CD4-positive, alpha-beta T cell treated with Interleukin-1 beta for 1 hour (primary cell): ENCODE measurements at regions not wholly inside any gene's neighbourhood (a gene's known extent, or its start where the extent isn't known, plus 50 kb on each side); places are given as distances from the start of the nearest gene placed in this dataset.

ENCODE experiments used
- DNase-seq, 2 donors: peaks; one replicate each; pipeline ENCODE4 v3.0.0-alpha.2; 2020 to 2022

DNA sequence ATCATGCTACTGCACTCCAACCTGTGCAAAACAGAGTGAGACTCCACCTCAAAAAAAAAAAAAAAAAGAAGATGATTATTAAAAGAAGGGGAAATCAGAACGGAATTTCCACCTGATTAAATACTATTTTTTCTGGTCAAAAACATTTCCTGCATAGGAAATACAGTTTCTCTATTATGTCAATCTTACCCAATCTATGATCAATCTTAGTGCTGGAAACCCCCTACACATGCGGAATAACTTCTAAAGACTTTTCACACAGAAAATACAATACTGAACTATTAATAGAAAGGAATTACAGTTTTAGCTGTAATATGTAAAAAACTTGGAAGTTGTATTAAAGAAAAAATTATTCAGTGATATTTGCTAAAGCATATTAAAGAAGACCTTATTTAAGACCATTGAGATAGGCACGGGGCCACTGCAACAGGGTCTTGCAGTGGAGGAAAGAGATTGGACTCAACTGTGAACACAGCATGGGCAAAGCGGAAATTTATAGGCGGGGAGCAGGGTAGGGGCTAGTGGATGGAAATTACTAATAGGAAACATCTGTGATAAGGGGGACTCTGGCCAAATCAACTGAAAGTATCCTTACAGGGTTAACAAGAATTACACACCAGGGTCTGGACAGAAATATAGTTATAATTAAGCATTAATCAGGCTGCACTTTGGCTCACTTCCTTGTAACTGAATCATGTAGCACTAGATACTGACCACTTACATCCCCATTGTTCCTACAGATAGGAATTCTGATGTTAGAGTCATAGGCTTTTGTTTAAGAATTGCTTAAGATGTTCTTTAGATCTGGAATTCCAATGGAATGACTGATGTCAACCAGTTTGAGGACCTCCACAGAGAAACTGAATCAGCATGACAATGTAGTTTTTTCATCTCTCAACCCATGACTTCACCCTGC lies 411.5 kb upstream of the DDI1 start:
- DNase-seq = no peak

DNA sequence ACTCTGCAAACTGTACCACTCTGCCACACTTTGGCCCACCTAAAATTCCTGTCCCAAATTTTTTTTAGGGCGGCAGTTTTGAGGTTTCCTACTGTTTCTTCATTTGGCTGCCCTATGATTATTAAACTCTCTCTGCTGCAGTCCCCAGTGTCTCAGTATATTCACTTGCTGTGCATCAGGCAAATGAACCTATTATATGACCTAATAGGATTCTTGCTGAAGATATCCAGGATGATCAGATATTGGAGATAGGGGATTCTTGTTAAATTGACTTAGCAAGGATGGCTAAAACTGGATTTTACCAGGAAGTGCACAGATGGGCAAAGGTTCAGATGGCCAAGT lies 410.8 kb upstream of the DDI1 start:
- DNase-seq = no peak

DNA sequence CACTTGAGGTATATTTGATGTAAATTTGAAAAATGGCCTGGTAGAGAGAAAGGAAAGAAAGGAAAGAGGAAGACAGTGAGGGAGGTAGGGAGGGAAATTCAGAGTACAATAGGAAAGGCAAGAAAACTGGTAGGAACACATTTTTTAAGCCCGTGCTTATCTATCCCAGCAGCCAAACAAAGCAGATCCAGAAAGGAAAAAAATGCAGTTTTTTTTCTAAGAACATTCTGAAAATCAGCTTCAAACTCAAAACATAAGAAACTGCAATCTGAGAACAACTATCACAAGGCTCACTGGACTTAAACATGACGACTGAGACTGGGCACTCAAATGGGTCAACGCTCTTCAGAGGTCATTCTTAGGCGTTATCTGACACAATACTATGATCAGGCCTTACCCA lies 408.3 kb upstream of the DDI1 start:
- DNase-seq = no peak

DNA sequence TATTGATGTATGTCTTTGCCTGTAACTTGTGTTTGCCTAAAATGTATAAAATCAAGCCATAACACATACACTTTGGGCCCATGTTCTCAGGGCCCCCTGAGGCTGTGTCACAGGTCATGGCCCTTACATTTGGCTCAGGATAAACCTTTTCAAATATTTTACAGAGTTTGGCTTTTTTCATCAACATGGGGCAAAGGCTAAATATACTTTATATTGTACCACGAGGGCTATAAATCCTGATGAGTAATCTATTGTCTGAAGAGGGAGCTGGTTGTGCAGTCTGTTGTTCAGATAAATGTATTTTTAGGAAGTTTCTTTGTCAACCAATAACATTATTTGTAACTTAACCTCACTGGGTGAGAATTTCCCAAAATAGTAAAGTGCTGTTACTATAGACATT lies 404.6 kb upstream of the DDI1 start:
- DNase-seq = no peak

GRCh38 chr11:103633068-103633788 lies 403.2 kb upstream of the DDI1 start:
- no peak for DNase-seq

DNA sequence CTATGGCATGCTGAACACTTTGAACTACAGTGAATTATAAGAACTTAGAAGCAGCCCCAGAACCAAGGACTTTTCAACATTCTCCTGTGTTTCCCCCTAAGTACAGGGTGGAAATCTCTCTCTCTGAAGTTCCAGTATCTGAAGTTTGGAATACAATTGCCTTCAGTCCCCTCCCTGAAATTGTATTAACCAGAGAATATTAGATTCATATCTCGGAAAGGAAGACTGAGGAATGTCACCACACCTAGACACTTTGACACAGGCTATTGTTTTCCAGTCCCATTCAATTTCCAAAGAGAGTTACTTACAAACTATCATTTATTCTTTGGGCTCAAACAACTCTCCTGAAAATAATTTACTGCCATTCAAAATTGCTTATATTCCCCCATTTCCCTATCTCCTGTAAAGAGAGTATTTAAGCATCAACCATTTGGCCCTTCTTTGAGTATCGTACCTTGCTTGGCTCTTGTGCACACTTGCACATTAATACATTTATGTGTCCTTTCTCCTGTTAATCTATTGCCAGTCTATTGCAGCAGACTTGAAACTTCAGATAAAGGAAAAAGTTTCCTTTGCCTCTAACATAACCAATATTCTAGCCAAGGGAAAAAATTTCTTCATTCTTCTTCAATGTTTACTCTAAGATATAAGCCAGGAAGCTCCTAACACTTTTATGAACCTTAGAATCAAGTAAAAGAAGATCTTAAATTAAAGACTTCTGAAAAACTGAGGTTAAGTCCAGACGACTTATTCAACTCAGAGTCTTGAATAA lies 402.4 kb upstream of the DDI1 start:
- no peak for DNase-seq

GRCh38 chr11:103636232-103636631 lies 400.2 kb upstream of the DDI1 start:
- DNase-seq = no peak

DNA sequence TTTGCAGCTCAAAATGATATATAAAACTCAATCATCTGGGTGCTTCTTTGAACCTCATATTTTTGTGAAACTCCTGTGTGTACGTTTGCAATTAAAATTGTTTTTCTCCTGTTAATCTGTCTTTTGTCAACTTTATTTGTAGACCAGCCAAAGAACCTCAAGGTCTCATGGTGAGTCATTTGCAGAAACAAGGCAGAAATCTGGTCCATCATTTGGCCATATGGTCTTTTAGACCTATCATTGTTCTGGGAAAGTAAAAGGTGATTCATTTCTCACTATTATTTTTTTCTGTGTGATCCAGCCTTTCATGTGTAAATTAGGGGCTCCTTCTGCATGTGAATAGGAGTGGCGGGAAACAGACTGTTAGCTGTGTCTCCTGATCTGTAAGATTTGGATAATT lies 399.1 kb upstream of the DDI1 start:
- no peak for DNase-seq

GRCh38 chr11:103637831-103638230 lies 398.6 kb upstream of the DDI1 start:
- DNase-seq = no peak

GRCh38 chr11:103644676-103645075 lies 391.8 kb upstream of the DDI1 start:
- no peak for DNase-seq

DNA sequence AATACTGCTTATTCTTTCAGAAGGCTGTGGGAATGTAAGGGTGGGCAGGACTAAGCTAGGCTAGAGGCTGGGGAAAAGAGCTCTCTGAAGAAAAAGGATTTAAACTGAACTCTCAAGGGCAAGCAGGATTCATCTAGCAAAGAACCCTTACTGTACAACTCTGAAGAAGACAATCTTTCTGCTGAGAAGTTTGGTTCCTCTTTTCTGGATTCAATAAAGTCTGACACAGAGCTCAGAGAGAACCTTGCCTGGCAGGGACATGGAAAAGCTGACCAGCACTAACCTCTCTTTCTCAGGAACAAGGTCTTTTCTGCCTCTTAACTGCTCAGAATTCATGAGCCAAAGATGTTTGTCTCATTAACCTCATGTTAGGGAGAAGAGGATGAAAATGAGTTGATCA lies 388.4 kb upstream of the DDI1 start:
- no peak for DNase-seq

GRCh38 chr11:103648670-103649400 lies 387.6 kb upstream of the DDI1 start:
- DNase-seq = no peak

DNA sequence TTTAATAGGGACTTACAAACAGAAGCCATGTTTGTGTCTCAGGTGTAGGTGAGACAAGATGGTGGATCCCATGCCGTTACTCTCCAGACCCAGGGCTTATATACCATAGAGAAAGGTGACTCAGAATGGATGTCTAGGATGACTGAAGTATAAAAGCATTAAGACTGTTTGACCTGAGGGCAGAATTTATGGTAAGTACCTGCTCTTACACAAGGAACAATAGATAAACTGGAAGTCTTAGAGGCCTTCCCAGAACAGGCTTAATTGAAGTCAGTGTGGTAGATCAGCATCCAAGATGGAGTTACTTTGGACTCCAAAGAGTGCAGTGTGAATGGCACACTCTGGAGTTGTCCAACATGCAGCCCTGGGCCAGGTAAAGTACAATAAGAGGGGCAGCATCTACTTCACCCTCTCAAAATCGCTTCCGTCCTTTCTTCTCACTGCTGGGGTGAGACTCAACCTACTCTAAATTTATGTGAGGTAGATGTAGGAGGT lies 387.0 kb upstream of the DDI1 start:
- no peak for DNase-seq

- no peak for DNase-seq
Measured at GRCh38 chr11:103650330-103650729, 386.1 kb upstream of the DDI1 start.

DNA sequence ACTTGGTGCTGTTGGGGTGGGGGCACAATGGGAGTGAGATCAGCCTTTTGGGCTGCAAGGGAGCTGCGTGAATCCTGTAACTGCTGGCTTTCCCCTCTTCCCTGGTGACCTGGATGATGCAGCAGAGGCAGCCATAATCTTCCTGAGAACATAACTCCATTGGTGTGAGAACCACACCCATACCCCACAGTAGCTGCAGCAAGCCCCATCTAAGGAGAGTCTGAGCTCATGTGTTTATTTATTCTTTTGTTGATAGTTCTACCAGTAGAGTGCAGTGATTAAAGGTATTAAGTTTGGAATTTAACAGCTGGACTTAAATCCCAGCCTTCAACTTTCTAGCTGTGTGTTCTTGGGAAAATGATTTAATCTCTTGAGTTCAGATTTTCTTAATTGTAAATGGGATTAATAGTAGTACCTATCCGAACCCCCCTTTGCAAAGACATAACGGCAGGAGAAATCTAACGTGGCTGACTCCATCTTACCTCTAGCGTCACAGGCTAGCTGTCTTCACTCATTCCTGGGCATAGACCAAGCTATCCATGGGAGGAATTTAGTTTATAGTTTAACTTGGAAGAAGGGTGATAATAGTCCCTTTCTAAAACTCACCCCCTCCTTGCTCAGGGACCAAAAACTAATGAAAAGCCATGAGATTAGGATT lies 385.0 kb upstream of the DDI1 start:
- DNase-seq = no peak

GRCh38 chr11:103652013-103652412 lies 384.4 kb upstream of the DDI1 start:
- DNase-seq = no peak

DNA sequence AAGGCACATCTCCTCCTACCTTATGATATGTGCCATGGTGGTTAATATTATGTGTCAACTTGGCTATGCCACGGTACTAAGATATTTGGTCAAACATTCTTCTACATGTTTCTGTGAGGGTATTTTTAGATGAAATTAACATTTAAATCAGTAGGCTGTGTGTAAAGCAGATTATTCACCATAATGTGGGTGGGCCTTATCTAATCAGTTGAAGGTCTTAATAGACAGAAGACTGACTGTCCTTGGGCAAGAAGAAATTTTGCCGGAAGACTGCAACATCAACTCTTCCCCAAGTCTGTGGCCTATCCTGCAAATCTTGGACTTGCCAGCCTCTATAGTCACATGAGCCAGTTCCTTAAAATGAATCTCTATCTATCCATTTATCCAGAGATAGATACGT lies 380.1 kb upstream of the DDI1 start:
- no peak for DNase-seq

DNA sequence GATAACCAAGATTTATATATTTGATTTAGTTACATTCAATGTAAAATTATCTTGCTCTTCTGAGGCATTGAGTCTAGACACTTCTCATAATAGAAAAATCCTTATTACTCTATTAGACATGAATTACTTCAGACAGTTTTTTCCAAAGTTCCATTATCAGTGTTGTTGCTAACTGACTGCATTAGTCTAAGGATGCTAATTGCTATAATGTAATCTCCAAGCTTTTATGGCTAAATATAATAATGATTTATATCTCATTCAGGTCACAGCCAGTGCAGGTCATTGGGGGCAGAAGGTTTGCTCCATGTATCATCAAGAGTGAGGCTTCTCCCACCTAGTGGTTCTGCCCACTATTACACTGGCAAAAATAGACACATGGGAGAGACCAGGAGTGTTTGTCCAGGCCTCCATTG lies 377.2 kb upstream of the DDI1 start:
- DNase-seq = no peak

- no peak for DNase-seq
Measured at GRCh38 chr11:103659743-103660142, 376.7 kb upstream of the DDI1 start.

DNA sequence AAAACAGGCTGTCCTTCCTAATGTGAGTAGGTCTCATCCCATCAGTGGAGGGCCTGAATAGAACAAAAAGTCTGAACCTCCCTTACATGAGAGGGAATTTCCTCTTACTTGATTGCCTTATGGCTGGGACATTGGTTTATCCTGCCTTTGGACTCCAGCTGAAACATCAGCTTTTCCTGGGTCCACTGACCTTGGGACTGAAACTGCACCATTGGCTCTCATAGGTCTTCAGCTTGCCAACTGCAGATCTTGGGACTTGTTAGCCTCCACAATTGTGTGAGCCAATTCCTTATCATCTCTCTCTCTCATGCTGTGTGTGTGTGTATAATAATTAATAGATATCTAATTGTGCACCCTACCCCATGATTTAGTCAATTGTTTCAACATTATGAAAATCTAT lies 375.3 kb upstream of the DDI1 start:
- DNase-seq = no peak

DNA sequence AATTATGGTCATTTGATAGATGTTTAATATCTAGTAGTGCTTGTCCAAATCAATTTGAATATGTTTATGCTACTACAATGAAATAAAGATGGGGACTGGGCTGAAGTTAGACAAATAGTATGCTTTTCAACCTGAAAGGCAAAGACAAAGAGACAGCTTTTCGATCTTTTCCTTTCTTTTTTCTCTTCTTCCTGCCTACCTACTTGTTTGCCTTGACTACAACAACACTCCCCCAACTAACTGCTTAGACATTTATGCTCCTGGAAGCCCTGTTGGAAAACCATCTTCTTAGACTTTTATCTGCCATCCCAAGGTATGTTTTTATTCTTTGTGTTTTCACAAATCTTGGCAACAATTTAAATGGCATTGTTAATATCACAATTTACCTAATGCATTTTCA lies 374.4 kb upstream of the DDI1 start:
- no peak for DNase-seq

DNA sequence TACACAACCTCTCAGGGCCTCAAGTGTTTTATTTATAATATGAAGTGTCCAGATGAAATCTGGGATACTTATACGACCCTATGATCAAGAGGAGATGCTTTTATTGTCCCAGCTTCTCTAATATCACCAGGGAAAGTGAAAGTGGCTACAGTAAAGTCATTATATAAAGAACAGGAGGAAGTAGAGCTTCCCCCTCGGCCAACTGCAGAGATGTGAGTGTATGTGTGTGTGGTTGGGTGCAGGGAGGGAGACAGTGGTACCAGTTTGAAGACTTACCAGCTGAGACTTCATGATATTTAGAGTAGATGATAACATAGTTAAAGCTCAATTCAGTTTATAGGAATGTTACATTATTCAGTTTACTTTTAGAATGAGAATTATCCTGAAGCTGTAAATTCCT lies 373.6 kb upstream of the DDI1 start:
- peak; percentile 1 to 21 for DNase-seq
